ENCODE measurements at regions not wholly inside any gene's neighbourhood (a gene's known extent, or its start where the extent isn't known, plus 50 kb on each side); places are given as distances from the start of the nearest gene placed in this dataset.

DNA sequence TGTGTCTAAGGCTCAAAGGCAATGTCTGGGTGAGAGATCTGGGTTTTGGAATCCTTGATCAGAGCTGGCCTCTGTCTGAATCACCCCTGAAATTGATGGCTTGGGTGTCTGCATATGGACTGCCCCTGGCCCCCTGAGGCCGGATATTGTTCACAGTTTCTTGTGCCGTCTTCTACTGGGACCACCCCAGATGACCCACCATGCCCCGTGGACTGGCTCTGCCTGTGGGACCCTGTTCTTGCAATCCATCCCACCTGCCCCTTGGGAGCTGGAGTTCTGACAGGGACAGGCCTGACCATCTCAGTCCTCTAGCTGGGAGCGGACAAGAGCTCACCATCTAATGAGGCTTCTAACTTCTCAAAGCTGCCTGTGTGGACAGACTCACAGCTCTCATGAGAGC lies 119.9 kb downstream of the FAM43A start:
- TF ChIP-seq BHLHE40 (IDR thresholded peaks at IDR 0.05; ENCODE audit: low read depth, low read length): no peak
- no peak for TF ChIP-seq FOS (IDR thresholded peaks at IDR 0.05; ENCODE audit: low read depth, low read length)
- TF ChIP-seq RFX5 (IDR thresholded peaks at IDR 0.05; ENCODE audit: low read depth, low read length): no peak
- TF ChIP-seq RCOR1 (IDR thresholded peaks at IDR 0.05; ENCODE audit: insufficient replicate concordance, low read length): no peak
- TF ChIP-seq, protein P1, sequence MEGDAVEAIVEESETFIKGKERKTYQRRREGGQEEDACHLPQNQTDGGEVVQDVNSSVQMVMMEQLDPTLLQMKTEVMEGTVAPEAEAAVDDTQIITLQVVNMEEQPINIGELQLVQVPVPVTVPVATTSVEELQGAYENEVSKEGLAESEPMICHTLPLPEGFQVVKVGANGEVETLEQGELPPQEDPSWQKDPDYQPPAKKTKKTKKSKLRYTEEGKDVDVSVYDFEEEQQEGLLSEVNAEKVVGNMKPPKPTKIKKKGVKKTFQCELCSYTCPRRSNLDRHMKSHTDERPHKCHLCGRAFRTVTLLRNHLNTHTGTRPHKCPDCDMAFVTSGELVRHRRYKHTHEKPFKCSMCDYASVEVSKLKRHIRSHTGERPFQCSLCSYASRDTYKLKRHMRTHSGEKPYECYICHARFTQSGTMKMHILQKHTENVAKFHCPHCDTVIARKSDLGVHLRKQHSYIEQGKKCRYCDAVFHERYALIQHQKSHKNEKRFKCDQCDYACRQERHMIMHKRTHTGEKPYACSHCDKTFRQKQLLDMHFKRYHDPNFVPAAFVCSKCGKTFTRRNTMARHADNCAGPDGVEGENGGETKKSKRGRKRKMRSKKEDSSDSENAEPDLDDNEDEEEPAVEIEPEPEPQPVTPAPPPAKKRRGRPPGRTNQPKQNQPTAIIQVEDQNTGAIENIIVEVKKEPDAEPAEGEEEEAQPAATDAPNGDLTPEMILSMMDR (conservative IDR thresholded peaks at IDR 0.05; ENCODE audit: low read depth, low read length): no peak
- TF ChIP-seq SMC3 (IDR thresholded peaks at IDR 0.05; ENCODE audit: low read depth, low read length): no peak
- POLR2A ChIA-PET (ENCODE audit: unreplicated experiment): no interaction called here
- DNase-seq: no peak

More for the DNA sequence above, 119.9 kb downstream of the FAM43A start:
- Histone ChIP-seq H3K56ac (ENCODE audit: extremely low read depth, insufficient read depth, low read length) (no peak overlapping the region), H3K4me1 (ENCODE audit: control insufficient read depth, insufficient read depth, low read length) (no peaks in the 10 kb centered on the region), H3K4me3 (ENCODE audit: insufficient read depth, low read depth, low read length) (no peak overlapping the region), H3K9me1 (ENCODE audit: insufficient read depth, low read length) (no peaks in the 10 kb centered on the region; the same call in 1 of the 2 replicates), H4K8ac (ENCODE audit: low read depth in 2 of 2, low read length in 2 of 2) (no peak overlapping the region), H3K4ac (ENCODE audit: low read depth, low read length) (no peak overlapping the region), H3K23ac (ENCODE audit: low read depth, low read length) (no peak overlapping the region), H2AFZ (replicated peaks; ENCODE audit: low read length, poor library complexity) (no peak overlapping the region), H3K27me3 (ENCODE audit: control insufficient read depth, insufficient read depth, low read length) (peaks cover 71% of the 10 kb centered on the region), H3K18ac (ENCODE audit: low read depth, low read length) (no peak overlapping the region), H3K4me2 (ENCODE audit: low read depth, low read length) (no peak overlapping the region), H3K9me3 (ENCODE audit: control insufficient read depth, insufficient read depth, low read length) (no peaks in the 10 kb centered on the region), H2BK20ac (ENCODE audit: low read depth, low read length) (no peak overlapping the region), H2BK5ac (ENCODE audit: low read depth, low read length, poor library complexity, severe bottlenecking) (no peak overlapping the region), H2AK9ac (replicated peaks; ENCODE audit: low read depth, low read length, poor library complexity) (no peak overlapping the region), H3K9ac (ENCODE audit: low read depth, low read length) (no peak overlapping the region), H4K20me1 (ENCODE audit: insufficient read depth, low read length) (no peaks in the 10 kb centered on the region), H3K14ac (replicated peaks; ENCODE audit: low read depth, low read length) (no peak overlapping the region), H2BK120ac (ENCODE audit: low read depth, low read length) (no peak overlapping the region), H4K91ac (ENCODE audit: insufficient read depth, low read depth, low read length) (no peak overlapping the region), H3K79me1 (ENCODE audit: low read depth in 1 of 2, low read length in 2 of 2) (no peaks in the 10 kb centered on the region), H3K36me3 (ENCODE audit: control insufficient read depth, insufficient read depth, low read length) (no peaks in the 10 kb centered on the region), H2AK5ac (ENCODE audit: low read depth, low read length) (no peak overlapping the region), H4K5ac (ENCODE audit: low read depth, low read length) (no peak overlapping the region), H3K27ac (ENCODE audit: insufficient read depth, low read length) (no peak overlapping the region), H2BK15ac (ENCODE audit: low read depth, low read length) (no peak overlapping the region)
- in situ Hi-C loops (cut with MboI; ENCODE audit: low sequenced_read_pairs) (no loop called here), intact Hi-C loops (cut with micrococcal nuclease) (no loop called here), dilution Hi-C loops (cut with HindIII; ENCODE audit: low sequenced_read_pairs, unreplicated experiment) (no loop called here)
- no TSS peak for BruUV-seq (replicated peaks)
- WGBS, 2 experiments (ENCODE audit: extremely low coverage in 2 of 2, insufficient read length in 1 of 2): no CpG with 5 or more reads among the region's 4 CpGs
- CTCF ChIA-PET: no interaction called here
- no peak for ATAC-seq (ENCODE audit: low read depth)

All from IMR-90 (cell line).